Neural progenitor cell (in vitro differentiated cells): ENCODE measurements at regions not wholly inside any gene's neighbourhood (a gene's known extent, or its start where the extent isn't known, plus 50 kb on each side); places are given as distances from the start of the nearest gene placed in this dataset.

Experiments
- DNase-seq: peaks from one replicate; pipeline ENCODE4 v3.0.0-alpha.2; 2016; ENCODE audit warnings: low spot score
- H2AFZ ChIP-seq: fragments of 200-600 bp; sonication (generic); replicated peaks from 2 replicates; pipeline ENCODE4 v1.6.1; 2016; ENCODE audit warnings: antibody characterized with exemption
- H3F3A ChIP-seq: fragments of 200-600 bp; sonication (generic); 2 replicates; pipeline ENCODE4 v1.6.1; 2016; ENCODE audit warnings: antibody characterized with exemption, low read depth
- H3K27ac ChIP-seq: fragments of 200-600 bp; sonication (generic); 2 replicates; pipeline ENCODE4 v1.5.1; 2016; ENCODE audit warnings: mild to moderate bottlenecking
- H3K27me3 ChIP-seq: fragments of 200-600 bp; sonication (generic); 2 replicates; pipeline ENCODE4 v1.6.1; 2016; ENCODE audit warnings: mild to moderate bottlenecking, moderate library complexity
- H3K36me3 ChIP-seq: fragments of 200-600 bp; sonication (generic); 2 replicates; pipeline ENCODE4 v1.5.1; 2016
- H3K4me1 ChIP-seq: fragments of 200-600 bp; sonication (generic); 2 replicates; pipeline ENCODE4 v1.6.1; 2016; ENCODE audit warnings: mixed run types
- H3K4me2 ChIP-seq: fragments of 200-600 bp; sonication (generic); 2 replicates; pipeline ENCODE4 v1.6.1; 2016
- H3K4me3 ChIP-seq: fragments of 200-600 bp; sonication (generic); 2 replicates; pipeline ENCODE4 v1.5.1; 2016
- H3K79me2 ChIP-seq: fragments of 200-600 bp; sonication (generic); 2 replicates; pipeline ENCODE4 v1.6.1; 2016; ENCODE audit warnings: low read depth
- H3K9ac ChIP-seq: fragments of 200-600 bp; sonication (generic); 2 replicates; pipeline ENCODE4 v1.6.1; 2016
- H3K9me3 ChIP-seq: fragments of 200-600 bp; sonication (generic); 2 replicates; pipeline ENCODE4 v1.5.1; 2016; ENCODE audit warnings: low read depth
- H4K20me1 ChIP-seq: fragments of 200-600 bp; sonication (generic); 2 replicates; pipeline ENCODE4 v1.6.1; 2016; ENCODE audit warnings: low read depth
- H3K27ac Mint-ChIP-seq: 3 replicates; pipeline ENCODE4 v1.8.0; 2021; ENCODE audit warnings: mixed read lengths
- H3K27me3 Mint-ChIP-seq: 2 replicates; pipeline ENCODE4 v1.8.0; 2022; ENCODE audit warnings: low read depth, mild to moderate bottlenecking, inconsistent platforms, moderate library complexity, mixed read lengths; ENCODE audit not compliant: insufficient read depth
- H3K36me3 Mint-ChIP-seq: 3 replicates; pipeline ENCODE4 v1.8.0; 2021; ENCODE audit warnings: mixed read lengths
- H3K4me1 Mint-ChIP-seq: 3 replicates; pipeline ENCODE4 v1.8.0; 2021; ENCODE audit warnings: mixed read lengths
- H3K4me3 Mint-ChIP-seq: 3 replicates; pipeline ENCODE4 v1.8.0; 2021; ENCODE audit warnings: mild to moderate bottlenecking, moderate library complexity, mixed read lengths
- H3K9me3 Mint-ChIP-seq: 3 replicates; pipeline ENCODE4 v1.8.0; 2020; ENCODE audit warnings: mixed read lengths
- EZH2 ChIP-seq: fragments of 200-600 bp; sonication (generic); IDR thresholded peaks from 2 replicates; pipeline ENCODE4 v1.6.1; 2017; ENCODE audit warnings: antibody characterized with exemption, mild to moderate bottlenecking, moderate library complexity
- EZH2phosphoT487 ChIP-seq: fragments of 200-600 bp; sonication (generic); IDR thresholded peaks from 2 replicates; pipeline ENCODE4 v1.6.1; 2017; ENCODE audit warnings: antibody characterized with exemption
- TF ChIP-seq, protein P1 (sequence below): fragments of 200-600 bp; sonication (generic); IDR thresholded peaks from 2 replicates; pipeline ENCODE4 v1.5.1; 2017; ENCODE audit warnings: antibody characterized with exemption, mild to moderate bottlenecking

GRCh38 chr10:78543749-78544362 lies 510.2 kb downstream of the RPS24 start:
- Mint-ChIP-seq H3K4me3 (peak overlapping the region; percentile 39), H3K9me3 (no peaks in the 10 kb centered on the region), H3K4me1 (peaks cover 81% of the 10 kb centered on the region), H3K27me3 (peaks cover 6% of the 10 kb centered on the region), H3K36me3 (no peaks in the 10 kb centered on the region), H3K27ac (peak overlapping the region; percentile 98)
- H3K9ac ChIP-seq, result no peak overlapping the region
- no peak overlapping the region for H3K27ac ChIP-seq
- no peaks in the 10 kb centered on the region for H3K36me3 ChIP-seq
- TF ChIP-seq, protein P1, sequence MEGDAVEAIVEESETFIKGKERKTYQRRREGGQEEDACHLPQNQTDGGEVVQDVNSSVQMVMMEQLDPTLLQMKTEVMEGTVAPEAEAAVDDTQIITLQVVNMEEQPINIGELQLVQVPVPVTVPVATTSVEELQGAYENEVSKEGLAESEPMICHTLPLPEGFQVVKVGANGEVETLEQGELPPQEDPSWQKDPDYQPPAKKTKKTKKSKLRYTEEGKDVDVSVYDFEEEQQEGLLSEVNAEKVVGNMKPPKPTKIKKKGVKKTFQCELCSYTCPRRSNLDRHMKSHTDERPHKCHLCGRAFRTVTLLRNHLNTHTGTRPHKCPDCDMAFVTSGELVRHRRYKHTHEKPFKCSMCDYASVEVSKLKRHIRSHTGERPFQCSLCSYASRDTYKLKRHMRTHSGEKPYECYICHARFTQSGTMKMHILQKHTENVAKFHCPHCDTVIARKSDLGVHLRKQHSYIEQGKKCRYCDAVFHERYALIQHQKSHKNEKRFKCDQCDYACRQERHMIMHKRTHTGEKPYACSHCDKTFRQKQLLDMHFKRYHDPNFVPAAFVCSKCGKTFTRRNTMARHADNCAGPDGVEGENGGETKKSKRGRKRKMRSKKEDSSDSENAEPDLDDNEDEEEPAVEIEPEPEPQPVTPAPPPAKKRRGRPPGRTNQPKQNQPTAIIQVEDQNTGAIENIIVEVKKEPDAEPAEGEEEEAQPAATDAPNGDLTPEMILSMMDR, result no peak
- no peak for TF ChIP-seq EZH2
- no peak for TF ChIP-seq EZH2phosphoT487
- peaks cover 13% of the 10 kb centered on the region for H3K4me1 ChIP-seq
- no peaks in the 10 kb centered on the region for H3F3A ChIP-seq
- H3K4me2 ChIP-seq, result no peak overlapping the region
- no peaks in the 10 kb centered on the region for H3K27me3 ChIP-seq
- H4K20me1 ChIP-seq, result no peaks in the 10 kb centered on the region
- DNase-seq, result peak; percentile 38
- peak overlapping the region; percentile 53 for H2AFZ ChIP-seq
- H3K79me2 ChIP-seq, result no peaks in the 10 kb centered on the region
- H3K4me3 ChIP-seq, result no peak overlapping the region
- no peaks in the 10 kb centered on the region for H3K9me3 ChIP-seq

DNA sequence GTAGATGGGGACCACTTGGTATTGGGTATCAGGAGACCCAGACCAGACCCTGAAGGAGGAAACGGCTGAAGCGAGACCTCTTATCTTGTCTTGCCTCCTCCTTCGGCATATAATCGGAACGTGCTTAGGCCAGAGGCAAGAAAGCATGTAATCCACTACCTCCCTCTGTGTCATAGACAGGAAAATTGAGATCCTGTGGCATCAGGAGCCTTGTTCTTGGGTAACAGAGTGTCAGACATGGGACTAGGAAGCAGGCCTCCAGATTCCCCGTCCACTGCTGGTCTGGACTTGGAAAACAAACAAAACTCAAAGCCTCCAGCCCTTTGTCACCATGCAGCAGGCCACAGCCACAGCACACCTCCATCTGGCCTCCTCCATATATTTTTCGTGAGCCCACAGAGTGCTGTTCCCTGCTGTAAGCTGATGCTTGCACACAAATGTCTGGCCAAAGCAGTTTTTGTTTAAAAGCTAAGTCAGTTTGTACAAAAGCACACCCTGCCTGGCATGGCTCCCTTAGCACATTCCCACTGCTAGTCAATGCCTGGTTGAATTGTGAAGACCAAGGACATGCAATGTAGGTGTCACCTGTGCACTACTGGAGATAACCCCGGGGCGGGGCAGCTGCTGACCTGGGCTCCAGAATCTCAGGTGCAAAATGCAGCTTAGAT lies 510.9 kb downstream of the RPS24 start:
- Histone ChIP-seq H3K9me3 (no peaks in the 10 kb centered on the region), H3K27ac (no peak overlapping the region), H4K20me1 (no peaks in the 10 kb centered on the region), H3F3A (no peaks in the 10 kb centered on the region), H3K9ac (no peak overlapping the region), H3K4me1 (peaks cover 13% of the 10 kb centered on the region), H3K4me2 (no peak overlapping the region), H2AFZ (no peak overlapping the region), H3K79me2 (no peaks in the 10 kb centered on the region), H3K4me3 (no peak overlapping the region), H3K36me3 (no peaks in the 10 kb centered on the region), H3K27me3 (no peaks in the 10 kb centered on the region)
- H3K36me3 Mint-ChIP-seq, result no peaks in the 10 kb centered on the region
- H3K27me3 Mint-ChIP-seq, result peaks cover 3% of the 10 kb centered on the region
- H3K4me1 Mint-ChIP-seq, result peaks cover 85% of the 10 kb centered on the region
- no peaks in the 10 kb centered on the region for H3K9me3 Mint-ChIP-seq
- H3K27ac Mint-ChIP-seq, result peak overlapping the region; percentile 98
- no peak for DNase-seq
- H3K4me3 Mint-ChIP-seq, result peak overlapping the region; percentile 39
- TF ChIP-seq EZH2 (no peak), EZH2phosphoT487 (no peak)
- TF ChIP-seq, protein P1, result no peak

DNA sequence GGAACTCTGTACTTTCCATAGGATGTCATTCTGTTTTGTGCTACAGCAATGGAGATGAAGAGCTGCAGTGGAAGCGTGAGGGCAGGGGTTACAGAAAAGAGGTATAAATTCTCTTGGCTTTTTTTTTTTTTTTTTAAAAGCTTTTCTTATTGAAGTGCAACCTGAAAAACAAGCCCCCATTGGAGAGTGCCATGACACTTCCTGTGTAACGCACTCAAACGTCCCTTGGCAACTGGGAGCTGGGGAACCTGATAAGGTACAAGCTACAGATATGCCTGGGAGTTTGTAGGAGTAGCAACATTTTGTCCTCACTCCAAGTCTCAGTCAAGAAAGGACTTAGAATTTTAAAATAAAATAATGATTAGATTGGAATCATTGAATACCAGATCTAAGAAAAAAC lies 512.1 kb downstream of the RPS24 start:
- Histone ChIP-seq H3K9ac (no peak overlapping the region), H3K27me3 (no peaks in the 10 kb centered on the region), H3K36me3 (no peaks in the 10 kb centered on the region), H3F3A (no peaks in the 10 kb centered on the region), H2AFZ (no peak overlapping the region), H3K4me2 (no peak overlapping the region), H4K20me1 (no peaks in the 10 kb centered on the region), H3K79me2 (no peaks in the 10 kb centered on the region), H3K4me3 (no peak overlapping the region), H3K27ac (no peak overlapping the region), H3K4me1 (peaks cover 14% of the 10 kb centered on the region), H3K9me3 (no peaks in the 10 kb centered on the region)
- Mint-ChIP-seq H3K9me3 (no peaks in the 10 kb centered on the region), H3K27me3 (peaks cover 5% of the 10 kb centered on the region), H3K36me3 (no peaks in the 10 kb centered on the region), H3K4me3 (no peak overlapping the region), H3K27ac (no peak overlapping the region), H3K4me1 (peaks cover 84% of the 10 kb centered on the region)
- no peak for DNase-seq
- TF ChIP-seq EZH2phosphoT487 (no peak), EZH2 (no peak)
- TF ChIP-seq, protein P1, result no peak
